ENCODE measurements at regions not wholly inside any gene's neighbourhood (a gene's known extent, or its start where the extent isn't known, plus 50 kb on each side); places are given as distances from the start of the nearest gene placed in this dataset.

- no peak for DNase-seq (ENCODE audit: low spot score)
Observed at GRCh38 chr18:67969458-67969857, 452.9 kb upstream of the DSEL start.

GRCh38 chr18:67966224-67966623 lies 449.7 kb upstream of the DSEL start:
- DNase-seq (ENCODE audit: low spot score): no peak

GRCh38 chr18:67964462-67964861 lies 447.9 kb upstream of the DSEL start:
- no peak for DNase-seq (ENCODE audit: low spot score)

- no peak for DNase-seq (ENCODE audit: low spot score)
Observed at GRCh38 chr18:67961701-67962440, 445.4 kb upstream of the DSEL start.

GRCh38 chr18:67957684-67958083 lies 441.2 kb upstream of the DSEL start:
- DNase-seq (ENCODE audit: low spot score): no peak

- DNase-seq (ENCODE audit: low spot score): no peak
Observed at GRCh38 chr18:67954594-67954993, 438.1 kb upstream of the DSEL start.

GRCh38 chr18:67951137-67951536 lies 434.6 kb upstream of the DSEL start:
- no peak for DNase-seq (ENCODE audit: low spot score)

- no peak for DNase-seq (ENCODE audit: low spot score)
Observed at GRCh38 chr18:67938660-67939059, 422.1 kb upstream of the DSEL start.

GRCh38 chr18:67935638-67936037 lies 419.1 kb upstream of the DSEL start:
- DNase-seq (ENCODE audit: low spot score): no peak

GRCh38 chr18:67933271-67933670 lies 416.8 kb upstream of the DSEL start:
- no peak for DNase-seq (ENCODE audit: low spot score)

GRCh38 chr18:67932271-67932670 lies 415.8 kb upstream of the DSEL start:
- DNase-seq (ENCODE audit: low spot score): no peak

GRCh38 chr18:67926929-67927864 lies 410.7 kb upstream of the DSEL start:
- DNase-seq (ENCODE audit: low spot score): no peak

GRCh38 chr18:67924656-67925055 lies 408.1 kb upstream of the DSEL start:
- DNase-seq (ENCODE audit: low spot score): no peak

- no peak for DNase-seq (ENCODE audit: low spot score)
Observed at GRCh38 chr18:67919316-67919715, 402.8 kb upstream of the DSEL start.

- DNase-seq (ENCODE audit: low spot score): no peak
Observed at GRCh38 chr18:67916097-67916496, 399.6 kb upstream of the DSEL start.

- no peak for DNase-seq (ENCODE audit: low spot score)
Observed at GRCh38 chr18:67913040-67913439, 396.5 kb upstream of the DSEL start.

- no peak for DNase-seq (ENCODE audit: low spot score)
Observed at GRCh38 chr18:67901573-67901972, 385.1 kb upstream of the DSEL start.

GRCh38 chr18:67896451-67896850 lies 379.9 kb upstream of the DSEL start:
- no peak for DNase-seq (ENCODE audit: low spot score)

- no peak for DNase-seq (ENCODE audit: low spot score)
Observed at GRCh38 chr18:67893916-67894315, 377.4 kb upstream of the DSEL start.

GRCh38 chr18:67876871-67877270 lies 360.4 kb upstream of the DSEL start:
- no peak for DNase-seq (ENCODE audit: low spot score)

GRCh38 chr18:67875944-67876343 lies 359.4 kb upstream of the DSEL start:
- no peak for DNase-seq (ENCODE audit: low spot score)

- DNase-seq (ENCODE audit: low spot score): no peak
Observed at GRCh38 chr18:67875060-67875459, 358.5 kb upstream of the DSEL start.

GRCh38 chr18:67865400-67865799 lies 348.9 kb upstream of the DSEL start:
- no peak for DNase-seq (ENCODE audit: low spot score)

All from germinal center (tissue), 1 donor.